Ammon's horn (tissue), 1 donor: ENCODE measurements at regions not wholly inside any gene's neighbourhood (a gene's known extent, or its start where the extent isn't known, plus 50 kb on each side); places are given as distances from the start of the nearest gene placed in this dataset.

ENCODE experiments used
- DNase-seq: peaks from one replicate; pipeline ENCODE4 v3.0.0-alpha.2; 2016; ENCODE audit warnings: low spot score

DNA sequence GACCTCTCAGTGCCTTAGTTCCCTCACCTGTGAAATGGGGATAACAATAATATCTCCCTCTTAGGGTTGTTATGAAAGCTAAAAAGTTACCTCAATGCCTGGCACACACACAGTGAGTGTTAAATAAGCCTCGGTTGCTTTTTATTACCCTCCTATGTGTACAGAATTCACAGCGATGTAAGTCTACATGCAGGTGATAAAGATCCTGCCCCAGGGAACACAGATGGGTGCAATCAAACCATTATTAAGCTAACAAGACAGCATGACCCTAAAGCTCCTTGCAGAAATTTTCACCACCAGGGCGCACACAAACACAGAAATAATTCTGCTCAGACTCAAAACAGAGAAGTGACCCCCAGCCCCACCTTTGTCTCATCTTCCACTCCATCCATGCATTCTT, 261.9 kb downstream of the SNX10 start:
- DNase-seq, result no peak

DNA sequence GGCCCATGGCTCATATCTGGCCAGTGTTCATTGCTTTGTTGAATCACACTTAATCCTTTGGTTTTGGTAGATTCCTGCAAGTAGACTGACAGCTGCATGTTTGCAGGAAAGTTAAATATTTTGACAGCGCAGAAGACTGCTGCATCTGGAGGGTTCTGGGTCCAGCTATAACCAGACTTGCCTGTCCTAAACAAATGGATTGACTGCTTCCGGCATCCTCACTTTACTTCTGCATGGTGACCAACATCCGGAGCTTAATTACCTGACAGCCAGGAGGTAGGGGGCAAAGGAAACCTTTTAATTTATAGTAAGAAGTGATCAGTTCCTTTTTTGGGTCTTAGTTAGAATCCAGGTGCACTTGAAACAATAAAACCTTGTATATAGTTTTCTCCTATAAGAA, 263.3 kb downstream of the SNX10 start:
- DNase-seq, result no peak

DNA sequence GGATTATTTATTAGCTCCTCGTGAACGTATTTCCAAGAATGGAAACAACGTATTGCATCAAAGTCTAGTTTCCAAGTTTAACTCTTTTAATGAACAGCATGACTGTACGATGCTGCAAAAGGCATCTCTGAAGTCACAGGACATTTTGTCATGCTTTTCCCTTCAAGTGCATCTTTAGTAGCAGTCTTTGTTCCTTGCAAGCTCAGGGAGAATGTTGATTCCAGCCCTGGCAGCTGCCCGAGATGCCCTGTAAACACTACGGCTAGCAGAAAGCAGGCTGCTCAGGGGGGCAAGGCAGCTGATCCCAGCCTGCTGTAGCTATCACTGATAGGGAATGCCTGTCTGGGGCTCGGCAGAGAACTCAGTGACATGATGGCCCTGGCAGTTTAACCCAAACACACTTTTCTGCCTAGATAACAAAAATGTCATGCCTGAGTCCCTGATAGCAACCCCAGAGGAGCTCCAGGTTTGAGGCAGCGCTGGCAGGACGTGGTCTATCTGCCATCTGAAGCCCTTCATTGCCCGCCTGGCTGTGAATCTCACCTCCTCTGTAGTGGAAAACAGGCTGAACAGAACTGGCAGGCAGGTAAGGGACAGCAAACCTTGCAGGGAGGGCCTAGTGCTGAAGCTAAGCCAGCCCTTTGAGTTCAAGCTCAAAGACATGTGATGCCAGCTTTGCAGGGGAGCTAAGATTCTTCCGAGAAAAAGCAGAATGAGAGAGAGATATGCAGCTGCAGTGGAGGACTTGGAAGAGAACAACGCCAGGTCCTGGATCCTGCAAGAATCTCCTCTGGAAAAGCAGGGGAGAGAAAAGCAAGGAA, 264.6 kb downstream of the SNX10 start:
- no peak for DNase-seq

DNA sequence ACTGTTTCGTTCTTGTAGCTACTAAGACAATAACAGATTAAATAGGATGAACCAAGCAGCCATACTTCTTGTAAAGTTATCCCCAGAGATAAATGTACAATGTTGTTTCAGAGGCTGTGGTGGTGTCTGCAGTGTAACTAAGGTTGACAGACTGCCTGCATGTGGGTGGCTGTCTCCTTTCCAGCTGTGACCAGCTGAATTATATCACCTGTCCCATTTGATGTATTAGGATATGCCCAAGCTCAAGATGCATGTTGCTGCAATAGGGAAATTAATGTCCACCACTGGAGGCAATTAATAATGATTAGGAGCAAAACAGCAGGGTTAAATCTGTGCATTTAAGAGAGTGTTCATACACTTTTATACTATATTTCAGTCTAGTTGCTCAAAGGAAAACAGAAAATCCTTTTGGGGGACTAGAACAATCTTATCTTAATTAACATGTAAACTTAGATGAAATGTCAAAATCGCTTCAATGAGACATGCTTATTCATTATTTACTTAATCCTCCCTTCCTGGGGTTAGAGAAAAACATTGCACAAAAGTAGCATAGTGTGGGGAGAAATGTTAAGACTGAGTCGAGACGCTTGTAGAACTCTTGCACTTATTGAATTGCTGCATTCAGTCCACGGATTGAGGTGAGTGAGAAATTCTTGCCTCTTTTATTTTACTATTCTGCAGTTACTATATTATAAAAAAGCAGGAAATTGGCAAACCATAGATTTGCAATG, 269.0 kb downstream of the SNX10 start:
- no peak for DNase-seq

DNA sequence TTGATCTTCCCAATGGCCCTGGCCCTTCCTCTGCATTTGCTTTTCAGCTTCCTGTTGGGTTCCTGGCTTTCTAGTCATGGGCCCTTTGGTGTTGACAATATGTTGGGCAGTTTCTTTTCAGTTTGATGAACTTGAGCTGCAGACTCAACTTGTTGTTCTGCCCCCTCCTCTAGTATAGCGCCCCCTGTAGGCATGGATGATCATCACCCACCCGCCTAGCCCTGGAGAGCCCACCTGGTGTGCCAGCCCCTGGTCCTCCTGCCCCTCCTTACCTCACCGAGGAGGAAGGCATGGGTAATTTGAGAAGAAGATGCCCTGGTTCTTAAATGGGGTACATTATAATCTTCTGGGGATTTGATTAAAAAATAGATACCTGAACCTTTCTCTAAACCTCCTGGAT, 271.2 kb downstream of the SNX10 start:
- no peak for DNase-seq

DNA sequence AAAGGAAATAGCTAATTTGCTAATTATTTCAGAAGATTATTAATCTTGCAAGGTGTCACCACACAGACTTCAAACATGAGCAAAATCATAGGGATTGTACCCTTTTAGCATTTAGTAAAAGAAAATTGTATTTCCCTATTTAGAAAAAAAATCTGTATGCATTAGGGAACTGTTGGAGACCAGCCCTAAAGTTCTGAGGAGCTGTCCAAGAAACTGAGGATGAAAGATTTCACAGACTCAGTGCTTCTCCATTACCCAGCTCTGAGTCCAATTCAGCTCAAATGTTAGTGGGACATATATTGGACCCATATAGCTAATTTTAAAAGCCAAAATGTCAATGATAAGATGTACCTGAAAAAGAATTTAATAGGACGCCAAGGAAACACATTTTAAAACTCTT, 271.7 kb downstream of the SNX10 start:
- DNase-seq, result no peak

DNA sequence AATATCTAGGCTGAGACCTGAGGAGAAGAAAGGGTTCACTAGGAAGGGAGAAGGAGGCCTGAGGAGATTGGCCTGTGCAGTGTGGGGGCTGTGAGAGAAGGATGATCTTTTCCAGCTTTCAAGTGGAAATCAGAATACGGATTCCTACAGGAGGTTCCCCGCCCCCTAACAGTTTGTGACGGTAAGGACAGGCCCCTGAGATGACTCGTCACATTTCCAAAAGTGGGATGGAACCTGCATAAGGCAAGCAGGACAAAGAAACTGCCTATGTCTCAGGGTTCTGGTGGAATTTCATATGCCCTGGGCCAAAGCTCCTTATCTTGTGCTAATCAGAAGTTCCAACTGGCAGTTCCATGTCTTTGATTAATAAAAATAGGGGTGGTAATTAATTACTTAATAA, 275.6 kb downstream of the SNX10 start:
- no peak for DNase-seq

DNA sequence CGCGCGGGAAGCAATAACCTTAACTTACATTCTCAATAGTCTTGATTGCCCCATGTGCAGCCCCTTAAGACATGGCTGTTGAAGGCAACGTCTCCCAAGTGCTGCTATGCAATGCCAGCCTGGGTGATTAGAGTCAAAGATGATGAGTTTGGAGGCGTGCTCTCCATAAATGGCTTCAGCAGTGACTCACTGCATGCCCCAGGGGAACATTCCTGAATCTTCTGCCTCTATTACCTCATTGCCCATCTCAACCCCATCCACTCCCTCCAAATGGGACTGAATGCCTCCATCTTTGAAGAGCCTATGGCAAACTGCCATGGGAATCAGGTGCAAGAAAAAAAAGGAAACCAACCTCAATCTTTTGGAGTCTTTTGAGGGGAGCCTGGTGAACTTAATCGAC, 282.8 kb downstream of the SNX10 start:
- no peak for DNase-seq

DNA sequence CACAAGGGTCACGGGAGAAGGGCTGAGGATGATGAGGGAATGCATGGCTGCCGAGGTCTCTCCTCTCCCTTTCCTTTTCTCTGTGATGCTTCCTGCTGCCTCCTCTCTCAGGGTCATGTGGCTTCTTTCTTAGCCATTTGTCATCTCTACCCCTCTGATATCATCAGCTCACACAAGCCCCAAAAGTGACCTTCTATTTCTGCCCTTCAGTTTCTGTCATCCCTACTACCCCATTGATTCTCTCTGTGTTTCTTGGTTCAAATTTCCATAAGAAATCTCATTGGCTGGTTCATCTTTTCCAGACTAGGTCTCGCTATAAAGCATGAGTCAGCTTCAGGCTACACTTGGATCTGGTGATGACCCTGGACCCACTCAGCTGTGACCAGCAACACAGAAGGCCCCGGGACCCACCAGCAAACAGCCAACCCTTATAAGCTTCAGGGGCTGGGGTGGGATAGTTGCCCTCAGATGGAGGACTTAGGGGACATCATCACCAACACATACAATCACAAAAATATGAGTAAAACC, 284.3 kb downstream of the SKAP2 start:
- no peak for DNase-seq

DNA sequence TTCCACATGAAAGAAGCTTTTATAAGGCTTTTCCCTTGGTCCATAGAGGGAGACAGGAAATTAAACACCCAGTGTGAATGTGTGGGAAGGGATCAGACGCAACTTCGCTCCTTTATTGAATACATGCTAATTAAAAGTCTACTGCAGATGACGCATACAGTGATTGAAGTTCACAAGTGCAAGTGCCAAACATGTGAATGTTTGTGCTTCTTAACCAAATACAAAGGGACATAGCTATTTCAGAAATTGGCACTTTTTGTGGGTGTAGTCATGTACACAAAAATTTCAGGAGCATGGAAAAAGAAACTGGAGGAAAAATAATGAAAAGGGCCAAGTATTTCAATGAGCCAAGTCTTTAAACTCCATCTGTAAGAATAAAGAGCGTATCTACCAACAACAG, 283.7 kb downstream of the SKAP2 start:
- DNase-seq, result no peak

DNA sequence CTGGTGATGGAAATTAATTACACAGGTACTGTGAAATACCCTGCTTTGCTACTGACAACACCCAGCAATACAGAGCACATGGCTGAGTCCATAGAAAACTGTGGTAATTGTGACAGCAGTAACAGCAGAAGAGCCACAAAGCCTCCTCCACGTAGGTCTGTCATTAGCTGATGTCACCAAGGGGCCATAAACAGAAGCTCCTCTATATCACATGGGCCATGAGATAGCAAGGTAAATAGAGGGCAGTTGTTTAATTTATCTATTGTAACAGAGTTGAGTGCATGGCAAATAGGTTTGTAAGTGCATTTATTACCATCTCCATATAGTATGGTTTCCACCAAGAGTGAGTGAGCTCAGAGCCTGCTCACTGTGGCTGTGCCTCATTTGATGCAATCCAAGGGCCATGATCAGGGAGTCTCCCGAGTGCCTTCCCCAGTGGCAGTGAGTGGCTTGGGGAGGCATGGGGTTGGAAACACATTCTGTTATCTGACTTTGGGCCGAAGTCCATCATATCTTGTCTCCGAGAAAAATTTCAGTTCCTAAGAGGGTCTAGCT, 281.2 kb downstream of the SKAP2 start:
- no peak for DNase-seq

DNA sequence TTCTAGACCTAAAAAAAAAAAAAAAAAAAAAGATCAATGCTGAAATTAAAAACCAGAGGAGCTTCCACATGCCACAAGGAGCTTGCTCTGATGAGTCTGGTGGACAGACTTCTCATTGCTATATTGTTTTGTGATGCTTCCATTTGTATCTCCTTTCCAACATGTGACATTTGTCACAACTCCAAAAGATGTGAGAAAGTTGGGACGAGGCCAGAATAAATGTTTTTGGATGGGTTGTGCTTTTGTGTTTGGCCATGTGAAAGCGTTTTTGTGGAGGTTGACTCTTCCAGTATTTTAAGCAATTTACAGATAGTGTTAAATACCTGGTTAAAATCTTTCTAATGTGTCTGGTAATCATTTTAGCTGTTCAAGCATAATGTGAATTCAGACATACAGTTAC, 280.1 kb downstream of the SKAP2 start:
- DNase-seq, result no peak

DNA sequence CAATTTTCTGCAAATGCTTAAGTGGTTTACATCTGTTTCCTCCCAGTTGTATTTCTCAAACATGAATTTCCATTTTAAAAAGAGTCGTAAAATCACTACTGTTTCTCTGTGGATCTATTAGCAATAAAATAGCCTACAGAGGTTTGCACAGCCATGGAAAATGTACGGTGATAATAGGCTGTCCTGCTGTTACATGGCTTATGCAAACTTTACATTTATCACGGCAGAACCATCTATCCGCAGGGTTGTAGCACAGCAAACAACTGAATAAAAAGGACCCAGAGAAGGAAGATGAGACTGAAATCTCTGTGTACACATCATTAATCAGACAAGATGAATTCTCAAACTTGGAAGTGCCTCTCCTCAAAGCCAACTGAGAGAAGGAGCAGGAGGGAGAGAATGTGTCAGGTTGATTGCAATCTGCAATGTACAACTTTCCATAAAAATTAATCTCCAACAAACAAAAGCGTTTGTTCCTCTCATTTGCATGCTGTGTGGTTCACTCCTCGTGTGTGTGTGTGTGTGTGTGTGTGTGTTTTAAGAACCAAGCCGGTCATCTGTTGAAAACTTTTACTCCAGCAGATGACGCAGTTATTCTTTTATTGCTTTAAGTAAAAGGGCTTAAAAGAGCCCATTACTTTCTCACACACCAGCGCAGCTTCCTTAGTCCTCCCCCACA, 279.3 kb downstream of the SKAP2 start:
- no peak for DNase-seq

DNA sequence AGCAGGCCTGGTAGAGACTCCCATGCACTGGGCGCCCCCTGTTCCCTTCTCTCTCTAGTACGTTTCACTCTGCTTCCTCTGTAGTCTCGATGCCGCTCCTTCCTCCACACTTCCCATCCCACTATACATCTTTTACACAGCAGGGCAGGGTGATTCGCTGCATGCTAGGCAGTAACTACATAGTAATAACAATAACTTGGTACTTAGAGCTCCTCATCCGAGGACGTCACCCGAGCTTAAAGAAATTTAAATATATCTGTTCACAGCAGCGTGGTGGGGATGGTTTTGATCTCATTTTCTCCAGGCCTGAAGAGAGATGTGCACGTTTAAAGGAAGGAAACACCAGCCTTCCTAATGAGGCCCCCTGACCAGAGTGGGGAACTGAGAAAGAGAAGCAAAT, 276.9 kb downstream of the SKAP2 start:
- DNase-seq, result no peak

DNA sequence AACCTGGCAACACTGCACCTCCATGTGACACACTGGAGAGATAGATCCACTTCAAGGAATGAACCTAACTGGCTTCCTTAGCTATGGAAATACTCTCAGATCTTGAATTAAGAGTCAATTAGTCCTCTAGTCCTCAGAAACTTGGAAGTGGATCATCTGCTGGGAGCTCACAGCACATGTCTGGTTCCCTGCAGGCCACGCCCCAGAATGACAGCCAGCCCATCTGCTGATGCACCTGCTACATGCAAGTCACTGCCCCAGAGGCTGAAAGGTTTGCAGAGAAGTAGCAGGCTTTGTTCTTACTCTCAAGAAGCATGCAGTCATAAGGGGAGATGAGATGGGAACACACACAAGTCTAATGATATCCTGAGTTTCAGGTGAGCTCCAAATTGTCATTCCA, 275.9 kb downstream of the SKAP2 start:
- DNase-seq, result no peak

DNA sequence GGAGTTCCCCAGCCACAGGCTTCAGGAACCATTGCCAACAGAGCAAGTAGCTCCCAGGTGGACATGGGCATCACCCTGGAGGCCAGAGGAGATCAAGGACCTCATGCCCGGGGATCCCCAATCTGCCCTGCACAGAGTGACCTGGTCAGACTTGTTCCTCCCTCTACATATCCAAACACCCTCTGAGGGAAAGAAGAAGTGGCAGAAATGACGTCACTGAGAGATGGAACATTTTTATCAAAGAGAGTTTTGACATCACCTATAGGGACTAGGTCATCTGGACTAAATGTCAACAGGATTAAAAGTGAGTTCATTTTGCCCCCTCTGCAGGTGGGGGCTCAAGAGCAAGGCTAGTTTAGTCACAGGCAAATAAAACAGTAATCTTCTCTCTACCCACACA, 273.7 kb downstream of the SKAP2 start:
- DNase-seq, result no peak

DNA sequence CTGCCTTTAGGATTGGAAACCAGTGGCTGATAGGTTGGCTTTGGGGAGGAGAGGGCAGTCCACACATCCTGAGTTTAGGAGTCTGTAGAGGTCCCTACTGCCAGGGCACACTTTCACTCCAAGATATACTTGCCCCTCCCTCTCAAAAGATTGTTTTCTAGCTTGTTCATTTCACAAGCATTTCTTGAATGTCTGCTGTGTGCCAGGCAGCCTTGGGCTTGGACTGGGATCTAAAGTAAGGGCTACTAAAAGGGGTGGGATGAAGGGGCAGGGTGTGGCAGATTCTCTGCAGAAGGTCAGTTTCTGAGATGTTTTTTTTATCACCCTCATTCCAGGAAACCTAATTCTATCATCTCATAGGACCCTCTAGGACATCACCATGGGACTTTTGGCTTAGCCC, 272.4 kb downstream of the SKAP2 start:
- no peak for DNase-seq

DNA sequence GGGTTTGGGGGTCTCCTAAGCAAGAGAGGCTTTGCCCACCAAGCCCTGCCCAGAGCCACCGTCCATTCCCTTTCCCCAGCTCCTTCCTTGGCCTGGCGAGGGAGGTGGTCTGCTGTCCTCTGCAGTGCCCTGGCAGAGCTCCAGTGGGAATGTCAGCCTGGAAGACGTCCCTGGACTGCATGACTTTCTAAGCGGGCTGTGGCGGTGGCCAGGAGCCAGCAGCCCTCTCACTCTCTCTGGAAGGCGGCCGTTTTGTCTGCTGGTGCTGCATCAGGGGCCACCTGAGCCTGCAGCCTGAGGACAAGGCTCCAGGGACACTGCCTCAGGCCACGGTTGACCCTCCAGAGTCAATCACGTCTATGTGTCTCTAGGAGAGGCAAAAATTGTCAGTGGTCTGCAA, 271.0 kb downstream of the SKAP2 start:
- no peak for DNase-seq

DNA sequence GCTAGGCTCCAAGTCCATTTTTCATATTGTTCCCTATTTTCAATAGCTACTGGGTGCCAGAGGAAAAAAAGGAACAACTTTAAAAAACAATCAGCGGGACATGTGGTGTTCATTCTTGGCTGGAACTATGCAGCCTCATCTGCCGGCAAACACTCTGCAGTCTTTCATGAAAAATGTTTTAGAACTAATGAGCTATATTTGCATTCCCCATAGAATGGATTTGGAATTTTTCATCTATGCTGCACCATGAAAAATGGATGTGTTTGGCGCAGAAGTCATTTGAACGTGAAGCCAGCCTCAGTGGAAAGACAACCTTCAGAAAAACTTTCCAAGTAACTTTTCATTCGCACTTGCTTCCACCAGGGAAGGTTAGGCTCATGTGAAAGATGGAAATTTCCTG, 270.5 kb downstream of the SKAP2 start:
- DNase-seq, result peak; percentile 36

DNA sequence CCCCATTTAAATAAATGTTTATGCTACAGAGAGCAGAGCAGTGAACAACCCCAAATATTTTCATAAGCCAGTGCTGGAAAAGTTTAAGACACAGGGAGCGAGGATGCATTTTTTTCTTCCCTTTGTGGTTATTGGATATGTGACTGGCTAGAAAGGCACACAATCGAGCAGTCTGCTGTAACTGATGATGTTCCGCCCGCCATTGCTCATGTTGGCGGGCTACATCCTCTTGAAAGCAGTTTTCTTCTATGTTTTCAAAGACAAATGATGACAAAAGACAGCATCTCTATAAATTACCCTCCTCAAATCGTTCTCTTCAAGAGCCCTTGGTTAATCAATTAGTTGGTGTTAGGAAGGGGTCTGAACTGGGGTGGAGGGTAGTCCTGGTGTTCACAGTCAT, 269.8 kb downstream of the SKAP2 start:
- DNase-seq, result no peak

DNA sequence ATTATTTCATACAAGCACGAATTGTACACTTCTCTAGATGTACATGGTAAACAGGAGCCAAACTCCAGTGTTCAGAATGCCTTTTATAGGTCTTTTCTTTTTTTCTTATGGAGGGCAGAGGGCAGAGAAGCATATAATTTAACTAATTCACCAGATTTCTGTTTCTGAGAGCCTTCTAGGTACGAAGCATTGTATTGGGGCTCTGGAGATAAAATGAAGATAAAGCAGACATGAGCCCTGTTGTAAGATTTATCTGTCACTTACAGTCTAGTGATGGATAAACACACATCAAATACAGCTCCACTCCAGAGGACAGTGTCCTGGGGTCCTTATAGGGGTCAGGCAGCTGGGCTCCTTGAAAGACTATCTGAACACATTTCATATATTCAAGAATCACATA, 265.5 kb downstream of the SKAP2 start:
- no peak for DNase-seq

DNA sequence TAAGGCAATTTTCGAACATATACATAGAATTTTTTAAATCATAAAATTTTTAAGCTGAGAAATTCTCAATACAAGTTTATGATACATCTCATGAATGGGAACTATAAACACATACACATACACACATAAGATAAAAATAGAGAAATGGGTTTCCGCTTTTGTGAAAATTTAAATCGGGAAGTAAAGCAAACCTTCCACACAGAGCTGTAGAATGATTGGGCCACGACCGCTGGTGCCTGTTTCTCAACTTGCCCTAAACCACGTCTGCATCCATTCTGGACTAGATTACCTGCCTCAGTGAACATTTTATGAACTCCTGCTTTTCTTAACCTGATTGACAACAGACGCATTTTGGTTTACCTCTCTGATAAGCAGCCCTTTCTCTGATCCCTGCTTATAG, 264.4 kb downstream of the SKAP2 start:
- no peak for DNase-seq

DNA sequence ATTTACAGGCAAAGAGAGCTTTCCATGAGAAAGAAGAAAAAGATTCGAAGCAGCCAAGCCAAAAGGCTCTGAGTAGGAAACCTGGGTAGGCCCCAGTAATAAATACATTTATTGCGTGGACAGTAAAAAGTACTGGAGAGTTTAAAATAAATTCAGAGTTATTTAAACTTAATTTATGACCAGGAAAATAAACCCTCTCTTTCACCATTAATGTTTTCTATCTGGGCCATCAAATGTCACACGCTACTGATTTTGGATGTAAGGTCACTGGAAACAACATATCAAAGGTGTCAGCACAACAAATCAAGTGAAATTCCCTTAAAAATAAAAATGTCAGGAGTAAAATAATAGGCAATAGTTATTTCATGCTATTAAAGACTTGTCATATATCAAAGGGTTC, 264.0 kb downstream of the SKAP2 start:
- DNase-seq, result no peak
